Activated naive CD8-positive, alpha-beta T cell treated with anti-CD3 and anti-CD28 coated beads for 36 hours (primary cell): ENCODE measurements at regions not wholly inside any gene's neighbourhood (a gene's known extent, or its start where the extent isn't known, plus 50 kb on each side); places are given as distances from the start of the nearest gene placed in this dataset.

Experiments
- DNase-seq: peaks from one replicate; pipeline ENCODE4 v3.0.0; 2021
- H3K27ac Mint-ChIP-seq: one replicate; pipeline ENCODE4 v1.8.0; 2022; ENCODE audit warnings: mild to moderate bottlenecking, moderate library complexity, mixed read lengths
- H3K27me3 Mint-ChIP-seq: one replicate; pipeline ENCODE4 v1.8.0; 2022; ENCODE audit warnings: mild to moderate bottlenecking, mixed read lengths
- H3K36me3 Mint-ChIP-seq: one replicate; pipeline ENCODE4 v1.8.0; 2021; ENCODE audit warnings: mild to moderate bottlenecking, mixed read lengths
- H3K4me1 Mint-ChIP-seq: one replicate; pipeline ENCODE4 v1.8.0; 2021; ENCODE audit warnings: mixed read lengths
- H3K4me3 Mint-ChIP-seq: one replicate; pipeline ENCODE4 v1.8.0; 2022; ENCODE audit warnings: mild to moderate bottlenecking, moderate library complexity, mixed read lengths
- H3K9me3 Mint-ChIP-seq: one replicate; pipeline ENCODE4 v1.8.0; 2022; ENCODE audit warnings: mixed read lengths

DNA sequence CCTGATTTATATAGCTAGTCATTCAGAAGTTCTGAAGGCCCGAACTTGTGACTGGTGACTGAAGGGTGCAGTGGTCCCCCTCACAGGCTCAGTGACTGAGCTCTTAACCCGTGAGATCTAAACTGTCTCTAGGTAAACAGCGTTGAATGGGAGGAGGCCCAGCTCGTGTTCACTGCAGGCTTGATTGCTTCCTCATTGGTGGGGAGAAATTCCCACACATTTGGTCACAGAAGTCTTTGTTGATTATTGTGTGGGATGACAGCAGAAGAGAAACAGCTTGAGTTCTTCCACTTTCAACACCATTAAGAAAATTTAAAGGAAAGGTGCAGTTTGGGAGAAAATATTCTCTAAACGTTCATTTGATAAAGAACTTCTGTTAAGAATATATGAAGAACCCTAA is 1178.0 kb downstream of the UQCRFS1 start:
- Mint-ChIP-seq H3K27ac (no peak overlapping the region), H3K4me3 (no peak overlapping the region), H3K9me3 (peaks cover 8% of the 10 kb centered on the region), H3K36me3 (no peaks in the 10 kb centered on the region), H3K4me1 (no peaks in the 10 kb centered on the region), H3K27me3 (no peaks in the 10 kb centered on the region)
- DNase-seq, result no peak

DNA sequence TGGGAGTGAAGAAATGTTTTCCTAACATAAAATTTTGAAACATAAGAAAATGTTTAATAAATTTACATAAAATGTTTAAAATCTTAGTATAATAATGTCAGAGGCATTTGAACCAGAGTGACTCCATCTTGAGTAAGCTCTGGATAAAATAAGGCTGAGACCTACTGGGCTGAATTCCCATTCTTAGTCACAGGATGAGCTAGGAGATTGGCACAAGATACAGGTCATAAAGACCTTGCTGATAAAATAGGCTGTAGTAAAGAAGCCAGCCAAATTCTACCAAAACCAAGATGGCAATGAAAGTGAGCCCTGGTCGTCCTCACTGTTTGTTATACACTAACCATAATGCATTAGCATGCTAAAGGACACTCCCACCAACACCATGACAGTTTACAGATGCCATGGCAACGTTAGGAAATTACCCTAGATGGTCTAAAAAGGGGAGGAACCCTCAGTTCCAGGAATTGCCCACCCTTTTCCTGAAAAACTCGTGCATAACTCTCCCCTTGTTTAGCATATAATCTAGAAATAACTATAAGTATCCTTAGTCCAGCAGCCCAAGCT is 1184.0 kb downstream of the UQCRFS1 start:
- Mint-ChIP-seq H3K27ac (no peak overlapping the region), H3K27me3 (no peaks in the 10 kb centered on the region), H3K9me3 (peaks cover 9% of the 10 kb centered on the region), H3K4me3 (no peak overlapping the region), H3K36me3 (no peaks in the 10 kb centered on the region), H3K4me1 (no peaks in the 10 kb centered on the region)
- DNase-seq, result no peak

- Mint-ChIP-seq H3K36me3 (no peaks in the 10 kb centered on the region), H3K27ac (no peak overlapping the region), H3K27me3 (peaks cover 2% of the 10 kb centered on the region), H3K4me3 (no peak overlapping the region), H3K4me1 (no peaks in the 10 kb centered on the region), H3K9me3 (peaks cover 6% of the 10 kb centered on the region)
- DNase-seq, result no peak
Observed at GRCh38 chr19:28027116-28027515, 1185.8 kb downstream of the UQCRFS1 start.

- Mint-ChIP-seq H3K27ac (no peak overlapping the region), H3K4me3 (no peak overlapping the region), H3K27me3 (peaks cover 7% of the 10 kb centered on the region), H3K9me3 (peaks cover 4% of the 10 kb centered on the region), H3K4me1 (no peaks in the 10 kb centered on the region), H3K36me3 (no peaks in the 10 kb centered on the region)
- no peak for DNase-seq
Observed at GRCh38 chr19:28026636-28027035, 1186.3 kb downstream of the UQCRFS1 start.

- Mint-ChIP-seq H3K27ac (no peak overlapping the region), H3K4me3 (no peak overlapping the region), H3K36me3 (no peaks in the 10 kb centered on the region), H3K9me3 (peaks cover 2% of the 10 kb centered on the region), H3K27me3 (peaks cover 7% of the 10 kb centered on the region), H3K4me1 (no peaks in the 10 kb centered on the region)
- DNase-seq, result no peak
Observed at GRCh38 chr19:28024920-28025319, 1188.0 kb downstream of the UQCRFS1 start.

- no peaks in the 10 kb centered on the region for H3K9me3 Mint-ChIP-seq
- peaks cover 7% of the 10 kb centered on the region for H3K27me3 Mint-ChIP-seq
- no peaks in the 10 kb centered on the region for H3K36me3 Mint-ChIP-seq
- H3K4me3 Mint-ChIP-seq, result no peak overlapping the region
- no peak for DNase-seq
- no peak overlapping the region for H3K27ac Mint-ChIP-seq
- no peaks in the 10 kb centered on the region for H3K4me1 Mint-ChIP-seq
Observed at GRCh38 chr19:28023064-28023463, 1189.9 kb downstream of the UQCRFS1 start.

DNA sequence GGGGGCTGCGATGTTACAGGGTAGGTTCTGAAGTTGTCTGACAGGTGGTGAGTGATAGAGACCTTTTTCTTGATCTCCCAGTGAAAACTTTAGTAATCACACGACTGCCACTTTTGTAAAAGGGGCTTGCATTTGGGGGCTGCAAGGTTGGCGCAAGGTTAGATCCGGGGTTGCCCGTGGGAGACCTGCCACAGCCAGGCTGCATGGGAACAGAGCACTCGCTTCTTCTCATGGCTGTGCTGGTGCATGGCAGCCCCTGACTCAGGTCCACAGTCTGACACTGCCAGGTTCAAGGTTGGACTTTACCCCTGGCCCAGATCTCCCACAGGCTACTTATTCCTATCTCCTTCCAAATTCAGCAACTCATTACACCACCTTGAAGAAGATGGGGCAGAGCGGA is 1190.4 kb downstream of the UQCRFS1 start:
- H3K27me3 Mint-ChIP-seq, result peaks cover 7% of the 10 kb centered on the region
- no peak overlapping the region for H3K4me3 Mint-ChIP-seq
- no peaks in the 10 kb centered on the region for H3K9me3 Mint-ChIP-seq
- H3K4me1 Mint-ChIP-seq, result no peaks in the 10 kb centered on the region
- no peak for DNase-seq
- no peak overlapping the region for H3K27ac Mint-ChIP-seq
- no peaks in the 10 kb centered on the region for H3K36me3 Mint-ChIP-seq

DNA sequence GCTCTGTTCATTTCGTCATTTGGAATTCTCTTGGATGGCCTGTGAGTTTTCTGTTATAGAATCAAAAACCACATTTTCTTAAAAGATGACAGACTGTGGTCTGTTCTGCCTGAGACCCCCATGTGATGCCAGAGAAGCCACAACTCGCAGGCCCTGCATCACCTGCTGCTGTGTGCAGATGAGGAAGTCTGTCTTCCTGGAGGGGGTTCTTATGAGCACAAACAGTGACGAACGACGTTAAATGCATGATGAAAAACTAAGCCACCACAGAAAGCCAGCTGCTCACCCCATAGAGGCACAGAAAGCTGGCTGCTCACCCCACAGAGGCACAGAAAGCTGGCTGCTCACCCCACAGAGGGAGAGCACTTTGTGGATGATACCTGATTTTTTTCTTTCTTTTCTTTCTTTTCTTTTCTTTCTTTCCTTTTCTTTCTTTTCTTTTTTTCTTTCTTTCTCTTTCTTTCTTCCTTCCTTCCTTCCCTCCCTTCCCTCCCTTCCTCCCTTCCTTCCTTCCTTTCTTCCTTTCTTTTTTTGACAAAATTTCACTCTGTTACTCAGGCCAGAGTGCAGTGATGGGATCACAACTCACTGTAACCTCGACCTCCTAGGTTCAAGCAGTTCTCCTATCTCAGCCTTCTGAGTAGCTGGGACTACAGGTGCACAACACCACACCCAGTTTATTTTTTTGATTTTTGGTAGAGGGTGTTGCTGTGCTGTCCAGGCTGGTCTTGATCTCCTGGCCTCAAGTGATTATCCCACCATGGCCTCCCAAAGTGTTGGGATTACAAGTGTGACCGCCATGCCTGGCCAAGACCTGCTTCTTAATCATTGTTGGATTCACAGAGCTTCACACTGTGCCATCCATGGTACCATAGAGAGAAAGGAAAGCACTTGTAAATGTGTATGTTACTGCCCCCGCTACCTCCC is 1191.4 kb downstream of the UQCRFS1 start:
- no peaks in the 10 kb centered on the region for H3K9me3 Mint-ChIP-seq
- peaks cover 7% of the 10 kb centered on the region for H3K27me3 Mint-ChIP-seq
- no peak overlapping the region for H3K4me3 Mint-ChIP-seq
- no peaks in the 10 kb centered on the region for H3K36me3 Mint-ChIP-seq
- no peaks in the 10 kb centered on the region for H3K4me1 Mint-ChIP-seq
- H3K27ac Mint-ChIP-seq, result no peak overlapping the region
- no peak for DNase-seq

- no peak overlapping the region for H3K27ac Mint-ChIP-seq
Observed at GRCh38 chr19:28020619-28021258, 1192.2 kb downstream of the UQCRFS1 start.

DNA sequence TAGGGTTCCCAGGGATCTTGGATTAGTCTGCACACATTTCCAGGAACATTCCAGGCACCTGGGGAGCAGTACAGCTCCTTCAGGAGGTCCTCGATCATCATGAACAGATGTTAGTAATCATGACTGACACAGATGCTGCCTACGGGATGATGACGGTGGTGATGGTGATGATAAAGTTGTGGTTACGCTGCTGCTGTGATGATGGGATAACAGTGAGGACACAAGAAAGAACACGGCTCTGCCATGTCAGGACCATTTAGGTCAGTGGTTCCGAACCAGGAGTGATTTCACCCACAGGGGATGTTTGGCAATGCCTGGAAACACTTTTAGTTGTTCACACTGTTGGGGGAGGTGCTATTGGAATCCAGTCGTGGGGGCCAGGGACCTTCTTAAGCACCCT is 1193.0 kb downstream of the UQCRFS1 start:
- no peaks in the 10 kb centered on the region for H3K4me1 Mint-ChIP-seq
- no peaks in the 10 kb centered on the region for H3K36me3 Mint-ChIP-seq
- H3K27me3 Mint-ChIP-seq, result peaks cover 13% of the 10 kb centered on the region
- H3K27ac Mint-ChIP-seq, result no peak overlapping the region
- H3K4me3 Mint-ChIP-seq, result no peak overlapping the region
- no peaks in the 10 kb centered on the region for H3K9me3 Mint-ChIP-seq
- no peak for DNase-seq

More at GRCh38 chr19:28020619-28021258, 1192.2 kb downstream of the UQCRFS1 start:
- Mint-ChIP-seq H3K4me3 (no peak overlapping the region), H3K4me1 (no peaks in the 10 kb centered on the region), H3K9me3 (no peaks in the 10 kb centered on the region), H3K27me3 (peaks cover 9% of the 10 kb centered on the region), H3K36me3 (no peaks in the 10 kb centered on the region)
- DNase-seq, result no peak

DNA sequence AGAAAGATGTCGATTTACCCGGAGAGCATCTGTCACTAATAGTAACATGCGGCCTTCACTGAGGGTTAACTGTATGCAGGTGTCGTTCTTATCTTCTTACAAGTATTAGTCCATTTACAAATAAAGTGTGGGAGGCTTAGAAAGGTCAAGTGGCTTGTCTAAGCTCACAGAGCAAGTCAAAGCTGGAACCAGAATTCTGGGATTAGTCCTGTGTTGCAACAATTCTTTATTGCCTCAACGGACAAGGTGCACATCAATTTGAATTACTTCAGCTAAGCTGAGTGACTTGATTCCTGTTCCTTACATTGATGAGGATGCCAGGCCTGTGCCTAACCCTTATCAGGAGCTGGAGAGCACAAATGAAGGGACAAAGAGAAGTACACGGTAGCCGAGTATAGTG is 1193.6 kb downstream of the UQCRFS1 start:
- no peaks in the 10 kb centered on the region for H3K4me1 Mint-ChIP-seq
- H3K27ac Mint-ChIP-seq, result no peak overlapping the region
- H3K36me3 Mint-ChIP-seq, result no peaks in the 10 kb centered on the region
- H3K9me3 Mint-ChIP-seq, result no peaks in the 10 kb centered on the region
- DNase-seq, result no peak
- H3K27me3 Mint-ChIP-seq, result peaks cover 13% of the 10 kb centered on the region
- no peak overlapping the region for H3K4me3 Mint-ChIP-seq

GRCh38 chr19:28018499-28018898 is 1194.5 kb downstream of the UQCRFS1 start:
- H3K9me3 Mint-ChIP-seq, result no peaks in the 10 kb centered on the region
- no peak overlapping the region for H3K27ac Mint-ChIP-seq
- no peak for DNase-seq
- H3K4me3 Mint-ChIP-seq, result no peak overlapping the region
- no peaks in the 10 kb centered on the region for H3K36me3 Mint-ChIP-seq
- H3K27me3 Mint-ChIP-seq, result peaks cover 13% of the 10 kb centered on the region
- no peaks in the 10 kb centered on the region for H3K4me1 Mint-ChIP-seq

GRCh38 chr19:28014615-28015405 is 1198.1 kb downstream of the UQCRFS1 start:
- Mint-ChIP-seq H3K4me3 (no peak overlapping the region), H3K9me3 (no peaks in the 10 kb centered on the region), H3K4me1 (no peaks in the 10 kb centered on the region), H3K27ac (no peak overlapping the region), H3K36me3 (no peaks in the 10 kb centered on the region), H3K27me3 (peaks cover 7% of the 10 kb centered on the region)
- DNase-seq, result no peak

GRCh38 chr19:28012361-28012760 is 1200.6 kb downstream of the UQCRFS1 start:
- Mint-ChIP-seq H3K36me3 (no peaks in the 10 kb centered on the region), H3K4me1 (no peaks in the 10 kb centered on the region), H3K27me3 (peaks cover 7% of the 10 kb centered on the region)

DNA sequence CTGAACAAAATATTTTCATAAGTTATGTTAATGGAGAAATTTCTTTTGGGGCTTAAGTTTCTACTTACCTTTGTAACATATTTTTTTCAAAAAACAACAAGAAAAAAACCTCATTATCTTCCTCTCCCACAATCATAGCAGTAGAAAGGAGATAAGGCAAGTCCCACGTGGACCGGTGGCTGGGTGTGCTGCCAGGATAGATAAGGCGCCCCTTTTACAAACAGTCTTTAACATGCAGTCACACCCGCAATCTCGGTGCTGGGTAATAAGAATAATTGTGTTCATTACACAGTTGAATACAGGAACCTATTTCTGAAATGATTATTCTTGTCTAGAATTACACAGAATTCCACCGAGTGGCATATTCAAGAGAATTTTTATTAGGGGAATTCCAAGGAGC is 1202.3 kb downstream of the UQCRFS1 start:
- Mint-ChIP-seq H3K9me3 (peaks cover 3% of the 10 kb centered on the region), H3K27ac (no peak overlapping the region)

More at GRCh38 chr19:28012361-28012760, 1200.6 kb downstream of the UQCRFS1 start:
- DNase-seq, result no peak
- Mint-ChIP-seq H3K9me3 (peaks cover 3% of the 10 kb centered on the region), H3K4me3 (no peak overlapping the region), H3K27ac (no peak overlapping the region)

More for the DNA sequence above, 1202.3 kb downstream of the UQCRFS1 start:
- Mint-ChIP-seq H3K27me3 (peaks cover 3% of the 10 kb centered on the region), H3K4me3 (no peak overlapping the region), H3K4me1 (no peaks in the 10 kb centered on the region), H3K36me3 (no peaks in the 10 kb centered on the region)
- DNase-seq, result no peak
